ENCODE measurements at regions not wholly inside any gene's neighbourhood (a gene's known extent, or its start where the extent isn't known, plus 50 kb on each side); places are given as distances from the start of the nearest gene placed in this dataset.

- DNase-seq: no peak
These were observed 144.9 kb downstream of the ERCC6L2 start for GRCh38 chr9:96020300-96020791.

Data from anterior cingulate cortex (tissue), 58 donors.